SK-MEL-5 (cell line): ENCODE measurements at regions not wholly inside any gene's neighbourhood (a gene's known extent, or its start where the extent isn't known, plus 50 kb on each side); places are given as distances from the start of the nearest gene placed in this dataset.

ENCODE experiments used
- DNase-seq: peaks from one replicate; pipeline ENCODE4 v3.0.0-alpha.2; 2016; ENCODE audit warnings: low read depth, low spot score
- in situ Hi-C: cut with HindIII; loops from 2 replicates; pipeline ENCODE4 v1.10.0; 2016; ENCODE audit warnings: low sequenced_read_pairs, high pct_unique_total_duplicates, low pct_unique_long_range_greater_than_20kb

DNA sequence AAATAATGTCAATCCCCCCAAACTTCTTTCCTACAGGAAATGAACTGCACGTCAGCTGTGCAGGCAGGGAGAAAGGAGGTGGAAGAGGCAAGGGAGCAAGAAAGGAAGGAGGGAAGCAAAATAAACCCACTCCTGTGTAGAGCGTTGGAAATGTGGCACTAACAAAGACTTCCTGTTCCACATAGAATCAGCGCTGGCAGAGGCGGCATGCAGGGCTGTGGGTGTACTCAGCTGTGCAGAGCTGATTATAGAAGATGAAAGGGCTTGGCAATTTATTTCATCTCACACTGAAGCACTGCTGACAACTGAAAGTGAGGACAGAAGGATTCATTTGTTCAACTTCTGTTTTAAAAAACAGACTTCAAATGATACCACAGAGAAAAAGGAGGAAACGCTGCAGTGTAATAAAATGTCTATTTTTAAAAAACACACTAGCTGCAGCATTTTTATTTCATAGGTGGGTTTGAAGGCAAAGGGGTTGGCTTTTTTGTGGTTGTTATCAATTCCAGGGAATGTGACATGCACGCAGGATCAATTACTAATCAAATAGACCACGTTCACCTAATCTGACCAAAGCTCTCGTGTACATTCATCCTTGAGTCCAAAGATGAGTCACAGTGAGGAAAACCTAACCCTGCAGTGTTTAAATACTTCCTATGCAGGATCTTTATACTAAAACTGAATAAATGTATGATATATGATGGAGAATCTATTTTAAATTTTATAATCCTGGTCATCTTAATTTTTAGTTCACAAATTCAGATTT lies 583.5 kb downstream of the ZNF608 start:
- no peak for DNase-seq
- in situ Hi-C loops = no loop called here

DNA sequence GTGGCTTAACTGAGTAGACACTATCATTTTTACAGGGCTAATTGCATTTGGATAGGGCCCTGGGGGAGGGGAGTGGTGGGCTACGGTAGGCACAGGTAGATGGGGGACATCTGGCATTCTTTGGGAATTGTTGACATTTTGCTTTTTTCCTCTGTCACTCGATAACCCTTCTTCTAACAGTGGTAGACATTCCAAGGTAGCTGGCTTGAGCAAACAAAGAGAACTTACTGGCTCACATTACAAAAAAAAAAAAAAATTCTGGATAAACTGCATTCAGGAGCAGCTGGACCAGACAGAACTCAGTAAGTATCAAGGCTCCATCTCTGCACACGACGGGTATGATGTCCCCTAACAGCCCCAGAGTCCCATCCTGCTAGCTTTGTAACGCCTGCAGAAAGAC lies 585.2 kb downstream of the ZNF608 start:
- in situ Hi-C loops = no loop called here
- no peak for DNase-seq

DNA sequence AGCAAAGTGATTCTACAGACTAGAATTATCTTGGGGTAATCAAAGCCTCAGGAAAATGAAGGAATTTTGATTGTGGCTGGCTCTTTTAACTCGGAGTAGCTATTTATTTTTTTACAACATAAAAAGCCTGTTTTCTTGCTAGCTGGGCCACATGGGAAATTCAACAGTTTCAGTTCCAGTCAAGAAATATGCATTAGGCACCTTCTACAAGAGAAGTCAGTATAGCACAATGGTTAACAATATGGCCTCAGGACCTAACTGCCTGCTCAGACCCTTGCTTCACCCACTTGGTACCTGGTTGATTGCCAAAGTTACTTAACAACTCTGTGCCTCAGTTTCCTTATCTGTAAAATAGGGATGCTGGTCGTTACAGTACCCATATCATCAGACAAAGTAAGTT lies 586.2 kb downstream of the ZNF608 start:
- no peak for DNase-seq
- in situ Hi-C loops = no loop called here

DNA sequence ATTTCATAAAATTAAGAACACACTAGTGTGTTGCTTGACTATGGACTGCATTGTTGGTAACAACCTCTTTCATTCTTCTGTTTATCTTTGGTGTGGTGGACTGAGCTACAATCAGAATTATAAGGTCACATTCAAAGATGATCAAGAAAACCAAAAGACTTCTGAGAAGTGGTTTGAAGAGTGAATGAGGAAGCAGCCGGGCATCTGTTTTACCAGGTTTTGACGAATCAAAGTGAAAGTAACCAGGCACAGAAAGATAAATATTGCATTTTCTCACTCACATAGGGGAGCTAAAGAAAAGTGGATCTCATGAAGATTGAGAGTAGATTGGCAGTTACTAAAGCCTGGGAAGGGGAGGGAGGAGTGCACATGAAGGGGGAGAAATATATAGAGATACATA lies 589.1 kb downstream of the ZNF608 start:
- DNase-seq = no peak
- in situ Hi-C loops = no loop called here

DNA sequence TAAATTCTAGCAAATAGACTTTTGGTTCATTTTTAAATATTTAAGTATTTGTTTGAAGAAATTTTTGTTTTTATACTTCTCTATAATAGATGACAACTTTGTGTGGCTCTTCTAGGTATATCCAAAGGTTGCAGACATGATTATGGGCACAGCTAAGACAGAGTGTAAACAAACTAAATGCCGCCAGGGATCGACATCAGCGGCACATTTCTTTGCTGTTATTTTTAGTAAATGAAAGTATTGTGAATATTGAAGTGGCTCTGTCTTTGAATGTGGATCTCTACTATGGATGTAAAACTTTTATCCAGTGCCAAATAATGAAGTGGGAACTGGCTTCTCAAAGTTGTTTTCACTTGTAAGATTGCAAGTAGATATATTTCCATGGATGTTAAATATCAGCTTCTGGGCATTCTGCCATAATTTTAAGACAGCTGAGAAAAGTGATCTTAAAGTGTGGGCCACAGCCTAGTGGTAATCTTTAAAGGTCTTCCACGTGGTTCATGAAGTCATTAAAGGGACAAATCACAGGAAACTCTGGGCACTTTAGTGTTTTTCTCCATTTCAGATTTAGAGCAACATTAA lies 589.9 kb downstream of the ZNF608 start:
- in situ Hi-C loops = no loop called here
- DNase-seq = peak; percentile 42

DNA sequence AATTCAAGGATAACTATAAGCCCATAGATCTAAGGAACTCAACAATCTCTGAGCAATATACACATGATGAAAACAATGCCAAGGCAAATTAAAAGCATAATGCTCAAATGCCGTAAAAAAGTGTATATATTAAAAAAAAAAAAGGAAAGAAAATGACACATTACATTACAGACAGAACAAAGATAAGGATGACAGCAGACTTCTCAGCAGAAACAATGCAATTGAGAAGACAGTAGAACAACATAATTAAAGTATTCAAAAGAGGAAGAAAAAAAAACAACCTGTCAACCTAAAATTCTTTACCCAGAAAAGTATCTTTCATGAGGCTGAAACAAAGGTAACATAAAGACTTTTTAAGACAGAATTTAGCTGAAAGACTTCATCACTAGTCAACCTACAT lies 591.7 kb downstream of the ZNF608 start:
- no peak for DNase-seq
- in situ Hi-C loops = no loop called here

DNA sequence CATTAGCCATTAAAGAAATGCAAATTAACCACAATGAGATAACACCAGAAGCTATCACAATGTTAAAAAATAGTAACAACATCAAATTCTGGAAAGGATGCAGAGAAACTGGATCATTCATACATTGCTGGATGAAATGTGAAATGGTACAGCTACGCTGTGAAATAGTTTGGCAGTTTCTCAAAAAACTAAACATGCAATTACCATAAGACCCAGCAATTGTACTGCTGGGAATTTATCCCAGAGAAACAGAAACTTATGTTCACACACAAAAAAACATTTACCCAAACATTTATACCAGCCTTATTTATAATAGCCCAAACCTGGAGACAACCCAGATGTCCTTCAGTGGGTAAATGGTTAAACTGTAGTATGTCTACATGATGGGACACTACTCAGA lies 592.9 kb downstream of the ZNF608 start:
- DNase-seq = no peak

DNA sequence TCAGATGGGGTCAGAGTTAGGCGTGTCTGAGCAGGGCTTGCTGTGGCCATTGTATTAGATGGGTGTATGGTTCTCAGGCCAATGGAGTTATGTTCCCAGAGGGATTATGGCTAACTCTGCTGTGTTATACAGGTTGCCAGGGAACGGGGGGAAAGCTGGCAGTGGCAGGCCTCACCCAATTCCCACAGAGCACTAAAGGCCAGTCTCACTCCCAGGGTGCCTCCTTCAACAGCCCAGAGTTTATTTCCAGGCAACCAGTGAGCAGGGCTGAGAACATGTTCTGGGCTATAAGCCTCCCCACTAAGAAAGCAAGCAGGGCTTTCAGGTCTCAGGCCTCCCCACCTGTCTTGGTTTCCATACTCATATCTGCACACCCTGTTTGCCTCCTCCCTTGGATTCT lies 597.9 kb downstream of the ZNF608 start:
- in situ Hi-C loops = no loop called here

More for the DNA sequence above, 592.9 kb downstream of the ZNF608 start:
- in situ Hi-C loops = no loop called here

DNA sequence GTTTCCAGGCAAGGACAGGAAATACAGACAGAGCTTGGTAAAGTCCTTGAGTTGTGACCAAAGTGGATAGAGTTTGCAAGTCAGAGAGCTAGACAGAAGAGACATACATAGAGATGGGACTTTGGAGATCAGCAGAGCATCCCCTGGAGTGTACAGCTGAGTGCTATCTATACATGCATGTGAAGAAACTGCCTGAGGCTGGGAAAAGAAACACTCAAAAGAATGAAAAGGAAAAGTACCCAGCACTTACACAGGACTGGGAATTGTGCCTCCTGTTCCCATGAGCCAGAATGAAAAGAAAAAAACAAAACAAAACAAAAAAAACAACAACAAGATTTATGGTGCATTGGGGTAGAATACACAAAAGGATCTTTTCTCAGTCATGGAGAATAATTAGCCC lies 606.4 kb downstream of the ZNF608 start:
- in situ Hi-C loops = no loop called here
- peak; percentile 16 for DNase-seq

More for the DNA sequence above, 597.9 kb downstream of the ZNF608 start:
- no peak for DNase-seq

DNA sequence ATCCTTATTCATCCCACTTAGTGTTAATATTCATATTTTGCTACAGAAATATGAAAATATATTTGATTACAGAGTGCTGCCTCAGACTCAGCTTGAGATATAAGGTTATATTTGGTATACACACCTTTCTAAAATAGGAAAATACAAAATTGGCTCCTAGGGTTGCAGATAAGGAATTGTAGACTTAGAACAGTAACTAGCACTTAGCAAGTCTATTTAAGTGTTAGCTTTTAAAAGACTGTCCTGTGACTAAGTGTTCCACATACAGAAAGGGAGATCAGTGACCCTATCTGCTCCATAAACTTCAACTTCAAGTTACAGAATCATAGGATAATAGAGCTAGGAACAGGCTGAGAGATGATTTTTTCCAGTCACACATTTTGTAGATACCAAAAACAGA lies 607.0 kb downstream of the ZNF608 start:
- DNase-seq = no peak
- in situ Hi-C loops = no loop called here

DNA sequence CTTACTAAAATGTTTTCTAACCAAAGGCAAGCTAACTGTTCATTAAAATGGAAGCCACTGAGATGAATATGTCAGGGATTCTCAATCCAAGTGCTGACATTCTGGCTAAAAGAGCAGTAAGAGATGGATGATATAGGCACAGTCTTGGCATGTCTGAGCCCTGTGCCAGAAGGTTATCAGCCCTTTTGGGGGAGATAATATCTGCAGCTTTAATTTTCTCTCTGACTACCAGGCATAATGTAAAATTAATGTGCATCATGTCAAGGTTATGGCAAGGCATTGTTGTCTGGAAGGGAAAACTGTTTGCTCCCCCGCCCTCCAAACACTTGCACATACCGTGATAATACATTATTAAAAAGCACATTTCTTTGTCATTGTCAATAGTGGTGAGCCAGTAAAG lies 609.8 kb downstream of the ZNF608 start:
- in situ Hi-C loops = no loop called here

DNA sequence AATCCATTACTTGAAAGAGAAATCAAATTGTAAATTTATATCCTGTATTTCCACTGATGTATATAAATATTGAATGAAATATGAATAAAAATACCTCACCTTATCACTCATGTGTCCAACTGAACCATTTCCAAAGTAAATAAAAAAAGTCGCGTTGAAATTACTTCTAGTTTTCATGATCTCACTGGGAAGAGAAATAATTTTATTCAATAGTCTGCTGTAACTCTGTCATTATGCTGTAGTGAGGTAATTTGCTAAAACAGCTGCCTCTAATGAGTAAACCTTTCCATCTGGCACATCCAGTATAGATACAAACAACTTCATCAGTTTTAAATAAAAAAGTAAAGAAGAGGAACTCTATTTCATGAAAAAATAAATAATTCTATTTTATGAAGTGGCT lies 611.5 kb downstream of the ZNF608 start:
- in situ Hi-C loops = no loop called here

More for the DNA sequence above, 609.8 kb downstream of the ZNF608 start:
- no peak for DNase-seq

DNA sequence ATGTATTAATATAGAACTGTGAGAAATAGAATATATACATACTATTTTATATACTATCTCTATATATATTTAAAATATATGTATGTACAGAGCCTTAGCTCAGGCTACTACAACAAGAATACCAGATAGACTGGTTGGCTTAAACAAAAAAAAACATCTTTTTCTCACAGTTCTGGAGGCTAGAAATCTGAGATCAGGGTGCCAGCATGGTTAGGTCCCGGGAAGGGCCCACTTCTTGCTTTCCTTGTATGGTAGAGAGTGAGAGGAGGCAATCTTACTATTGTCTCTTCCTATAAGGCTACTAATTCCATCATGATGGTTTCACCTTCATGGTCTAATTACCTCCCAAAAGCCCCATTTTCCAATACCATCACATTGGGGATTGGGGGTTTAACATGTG lies 613.0 kb downstream of the ZNF608 start:
- in situ Hi-C loops = no loop called here
- DNase-seq = no peak

More for the DNA sequence above, 611.5 kb downstream of the ZNF608 start:
- DNase-seq = no peak

DNA sequence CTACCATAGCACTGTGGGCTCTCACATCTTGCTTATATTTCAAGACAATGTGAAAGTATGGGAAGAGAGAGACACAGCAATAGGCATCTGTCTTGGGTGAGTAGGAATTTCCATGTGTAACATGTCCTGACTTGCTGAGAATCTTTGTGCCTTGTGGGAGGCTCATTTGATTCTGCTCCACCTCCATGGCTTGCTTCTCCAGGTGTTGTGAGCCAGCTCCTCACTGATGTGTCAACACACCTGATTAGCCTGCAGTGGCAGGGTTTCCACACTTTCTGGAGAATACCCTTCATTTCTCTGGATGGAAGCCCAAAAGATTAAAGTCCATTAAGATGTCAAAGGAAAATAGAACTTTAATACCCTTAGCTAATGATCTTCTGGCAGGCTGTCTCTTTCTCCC lies 613.6 kb downstream of the ZNF608 start:
- no peak for DNase-seq
- in situ Hi-C loops = no loop called here

DNA sequence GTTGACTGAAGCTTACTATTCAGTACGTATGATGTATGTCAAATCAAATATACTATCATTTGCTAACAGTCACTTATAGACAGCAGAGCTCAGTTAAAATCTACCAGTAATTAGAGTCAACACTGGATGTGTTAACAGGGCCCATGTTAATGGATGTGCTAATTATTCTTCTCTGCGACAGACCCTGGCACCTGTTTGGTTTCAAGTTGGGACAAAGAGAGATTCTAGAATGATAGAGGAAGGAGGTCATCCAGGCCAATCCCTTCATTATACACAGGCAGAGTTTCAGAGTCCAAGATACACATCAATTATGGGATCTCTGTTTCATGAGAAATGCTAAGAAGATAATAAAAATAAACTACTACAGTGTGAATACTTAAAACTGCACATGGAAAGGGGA lies 615.0 kb downstream of the ZNF608 start:
- in situ Hi-C loops = no loop called here
- DNase-seq = no peak

DNA sequence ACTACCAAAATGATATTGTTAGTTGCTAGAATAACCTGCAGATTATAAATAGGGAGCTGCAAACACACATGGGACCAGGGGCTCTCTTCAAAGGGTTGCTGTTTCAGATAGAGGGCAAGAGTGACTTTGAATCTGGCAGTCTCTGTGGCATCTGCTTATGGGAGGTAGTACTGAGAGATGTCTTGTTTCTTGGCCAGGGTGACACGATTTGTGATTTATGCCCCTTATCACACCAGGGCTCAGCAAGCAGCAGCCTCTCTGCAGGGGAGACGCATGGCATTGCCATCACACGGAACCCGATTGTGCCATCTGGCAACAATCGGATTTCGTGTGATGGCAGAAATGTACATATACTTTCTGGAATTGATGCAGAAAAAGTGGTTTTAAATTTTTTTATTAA lies 615.6 kb downstream of the ZNF608 start:
- DNase-seq = no peak
- in situ Hi-C loops = no loop called here

DNA sequence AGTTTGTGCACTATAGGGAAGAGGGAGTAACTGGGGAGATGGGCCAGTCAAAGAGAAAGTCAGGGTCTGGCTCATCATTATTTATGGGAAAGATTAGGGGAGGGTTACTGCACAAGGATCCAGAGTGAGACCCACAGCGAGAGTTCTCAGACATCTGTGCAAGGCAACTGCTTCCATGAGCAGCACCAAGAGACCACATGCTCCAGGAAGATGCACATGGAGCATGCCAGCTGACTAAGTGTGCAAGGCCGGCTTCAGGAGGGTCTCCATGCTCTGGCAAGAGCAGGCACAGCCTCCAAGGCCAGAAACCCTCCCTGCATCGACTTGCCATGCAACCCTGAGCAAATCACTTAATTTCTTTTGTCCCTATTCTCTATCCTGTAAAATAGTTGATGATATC lies 616.9 kb downstream of the CSNK1G3 start:
- in situ Hi-C loops = no loop called here
- no peak for DNase-seq

DNA sequence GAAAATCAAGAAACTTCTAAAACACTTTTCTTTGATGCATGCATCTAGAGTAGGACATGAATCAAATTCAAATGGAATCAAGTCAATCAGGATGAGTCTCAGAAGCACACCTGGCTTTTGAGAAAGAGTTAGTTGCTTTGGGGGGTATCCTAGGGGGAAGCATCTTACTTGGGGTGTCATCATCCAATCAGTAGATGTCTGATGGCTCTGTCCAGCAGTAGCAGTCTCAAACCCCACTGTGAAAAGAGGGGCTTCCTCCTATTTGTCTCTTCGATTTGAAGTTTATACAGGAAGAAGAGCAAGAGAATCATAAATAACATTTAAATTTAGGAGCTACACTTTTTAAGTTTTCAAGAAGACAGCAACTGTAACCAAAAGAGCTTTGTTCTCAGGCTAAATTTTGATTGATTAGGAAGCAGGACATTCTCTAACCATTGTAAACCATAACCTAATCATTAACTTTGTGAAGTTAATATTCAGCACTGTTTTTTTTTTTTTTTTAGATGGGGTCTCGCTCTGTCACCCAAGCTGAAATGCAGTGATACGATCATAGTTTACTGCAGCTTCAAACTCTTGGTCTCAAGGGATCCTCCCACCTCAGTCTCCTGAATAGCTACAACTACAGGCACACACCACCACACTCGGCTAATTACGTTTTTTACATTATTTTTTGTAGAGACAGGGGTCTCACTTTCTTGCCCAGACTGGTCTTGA lies 614.7 kb downstream of the CSNK1G3 start:
- in situ Hi-C loops = no loop called here

DNA sequence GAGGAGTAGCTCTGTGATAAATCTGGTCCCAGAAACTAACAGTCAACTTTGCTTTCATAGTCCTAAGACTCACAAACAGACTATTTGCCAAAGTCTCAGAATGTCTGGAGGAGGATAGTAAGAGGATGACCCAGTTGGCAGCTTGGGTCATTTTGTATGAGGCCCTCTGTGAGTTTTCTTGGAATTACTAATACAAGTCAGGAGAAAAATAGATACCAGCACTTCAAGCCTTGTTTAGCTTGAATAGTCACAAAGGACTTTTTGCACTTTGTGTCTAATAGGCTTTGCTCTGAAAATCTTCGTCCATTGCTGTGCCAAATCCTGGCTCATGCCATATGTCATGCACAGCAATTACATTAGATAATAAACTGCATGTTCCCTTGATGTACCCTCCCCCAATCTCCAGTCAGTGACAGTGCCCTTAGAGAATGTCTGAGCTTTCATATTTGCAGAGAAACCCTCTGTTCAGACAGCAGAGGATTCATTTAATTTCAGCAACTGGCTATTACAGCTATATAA lies 612.8 kb downstream of the CSNK1G3 start:
- in situ Hi-C loops = no loop called here
- no peak for DNase-seq

More for the DNA sequence above, 614.7 kb downstream of the CSNK1G3 start:
- DNase-seq = no peak
